Smooth muscle cell of the brain vasculature (primary cell): ENCODE measurements at regions not wholly inside any gene's neighbourhood (a gene's known extent, or its start where the extent isn't known, plus 50 kb on each side); places are given as distances from the start of the nearest gene placed in this dataset.

Source experiments
- DNase-seq: peaks from one replicate; pipeline ENCODE4 v3.0.0-alpha.2; 2012; ENCODE audit warnings: low read depth, low spot score

DNA sequence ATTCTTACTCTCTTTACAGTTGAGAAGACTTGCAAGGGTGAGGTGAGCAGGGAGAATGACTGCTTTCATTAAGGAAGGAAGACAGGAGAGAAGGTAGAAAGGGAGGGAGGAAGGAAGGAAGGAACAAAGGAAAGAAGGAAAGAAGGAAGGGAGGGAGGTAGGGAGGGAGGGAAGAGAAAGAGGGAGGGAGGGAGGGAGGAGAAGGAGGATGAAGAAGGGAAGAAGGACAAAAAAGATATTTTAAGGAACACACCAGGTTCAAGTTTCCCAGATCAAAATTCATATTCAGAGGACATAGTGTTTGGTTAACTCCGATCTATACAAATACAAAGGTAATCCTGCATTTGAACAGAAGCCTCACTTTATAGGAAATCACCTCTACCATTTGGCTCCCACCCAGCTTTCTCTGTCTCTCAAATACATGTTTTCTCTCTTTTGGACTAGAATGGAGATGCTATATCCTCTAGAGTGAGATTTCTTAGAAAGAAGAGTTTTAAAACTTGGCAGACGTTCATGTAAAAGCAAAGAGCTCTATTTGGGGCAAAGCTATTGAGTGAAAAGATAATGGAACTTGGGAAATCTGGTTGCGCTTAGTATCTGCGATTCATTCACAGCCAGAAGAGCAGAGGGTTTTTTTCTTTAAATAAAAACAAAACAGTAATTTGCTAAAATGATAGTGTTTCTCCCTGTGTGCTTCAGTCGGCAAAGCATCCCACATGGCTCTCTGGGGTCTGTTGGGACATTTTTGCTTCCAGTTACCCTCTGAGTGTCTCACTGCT, 261.9 kb upstream of the LYZL1 start:
- DNase-seq = no peak

GRCh38 chr10:29028486-29028885, 260.4 kb upstream of the LYZL1 start:
- DNase-seq = no peak

GRCh38 chr10:29030900-29031299, 258.0 kb upstream of the LYZL1 start:
- DNase-seq = no peak

DNA sequence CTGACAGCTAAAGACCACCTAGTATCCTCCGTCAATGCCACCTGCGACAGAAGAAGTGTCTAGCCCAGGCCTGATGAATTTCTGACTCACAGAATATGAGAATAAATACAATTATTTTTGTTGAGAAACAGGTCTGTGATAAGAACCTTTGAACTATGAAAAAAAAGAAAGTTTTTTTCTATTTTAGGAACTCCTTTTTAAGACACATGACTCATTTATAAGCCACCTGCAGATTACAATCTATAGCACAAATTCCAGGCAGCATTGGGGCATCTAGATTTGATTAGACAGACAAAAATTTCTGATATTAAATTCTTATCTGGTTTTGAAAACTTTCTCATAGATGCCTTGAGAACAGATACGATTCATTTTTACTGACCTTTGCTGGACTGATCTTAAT, 256.7 kb upstream of the LYZL1 start:
- DNase-seq = no peak

DNA sequence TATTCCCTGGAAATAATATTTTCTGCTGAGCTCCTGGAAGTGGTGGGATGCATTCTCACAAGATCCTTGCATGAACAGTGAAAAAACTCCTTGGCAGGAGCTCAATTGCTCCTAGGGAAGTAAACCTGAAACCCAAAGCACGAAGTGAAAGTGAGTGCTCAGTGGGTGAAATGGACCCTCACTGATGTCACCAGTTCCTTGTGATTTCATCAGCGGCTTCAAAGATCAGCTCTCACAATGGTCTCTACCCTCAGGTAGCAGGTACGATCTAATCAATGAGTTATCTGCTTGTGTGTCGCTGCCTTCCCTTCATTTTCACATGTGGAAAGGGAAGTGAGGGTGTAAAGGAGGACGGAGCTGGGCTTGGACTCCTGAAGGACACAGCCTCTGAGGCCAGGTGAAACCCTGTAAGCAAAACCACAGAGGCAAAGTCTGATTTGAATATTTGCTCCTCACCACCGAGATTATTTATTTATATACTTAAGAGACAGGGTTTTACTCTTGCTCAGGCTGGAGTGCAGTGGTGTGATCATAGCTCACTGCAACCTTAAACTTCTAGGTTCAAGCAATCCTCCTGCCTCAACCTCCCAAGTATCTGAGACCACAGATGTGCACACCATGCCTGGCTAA, 255.4 kb upstream of the LYZL1 start:
- no peak for DNase-seq

- no peak for DNase-seq
Observed at GRCh38 chr10:29034592-29034991, 254.3 kb upstream of the LYZL1 start.

GRCh38 chr10:29035721-29036120, 253.1 kb upstream of the LYZL1 start:
- DNase-seq = no peak

- DNase-seq = no peak
Observed at GRCh38 chr10:29037348-29038113, 251.3 kb upstream of the LYZL1 start.

DNA sequence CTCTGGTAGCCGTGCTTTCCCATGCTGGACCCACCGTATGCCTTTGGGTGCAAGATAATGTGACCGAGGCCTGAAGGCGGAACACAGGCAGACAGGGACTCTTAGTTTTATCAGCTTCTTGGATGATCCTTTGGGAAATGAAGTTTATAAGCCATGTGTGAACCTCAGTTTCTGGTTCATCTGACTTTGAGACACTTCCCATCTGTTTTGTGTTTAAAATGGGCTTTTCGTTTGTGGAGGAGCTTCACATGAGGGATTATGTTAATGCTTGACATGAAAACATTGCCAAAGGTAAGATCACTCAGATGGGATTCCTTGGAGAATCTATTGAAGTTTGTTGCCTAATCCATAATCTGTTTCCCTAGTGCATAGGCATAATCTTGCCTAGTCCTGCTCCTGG, 249.8 kb upstream of the LYZL1 start:
- DNase-seq = no peak

DNA sequence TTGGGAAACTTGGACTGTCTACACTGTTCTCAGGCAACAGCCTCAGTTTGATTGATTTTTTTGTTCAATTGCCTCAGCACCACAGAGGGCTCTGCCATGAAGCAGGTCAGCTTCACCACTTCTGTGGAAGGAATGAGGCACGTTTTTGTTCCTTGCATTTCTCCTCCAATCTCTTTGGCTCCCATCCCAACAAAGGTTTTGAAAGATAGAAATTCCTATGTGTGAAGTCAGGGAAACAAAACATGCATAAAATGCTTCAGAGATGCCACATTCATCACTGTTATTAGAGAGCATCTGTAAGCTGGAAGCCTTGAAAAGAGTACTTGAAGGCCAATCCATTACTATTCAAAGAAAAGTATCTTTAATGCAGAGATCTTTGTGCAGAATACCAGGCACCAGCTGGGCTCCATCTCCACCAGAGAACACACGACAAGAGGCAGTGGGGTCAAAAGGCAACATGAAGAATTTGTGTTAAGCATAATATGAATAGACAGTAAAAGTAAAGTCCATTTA, 249.1 kb upstream of the LYZL1 start:
- no peak for DNase-seq

DNA sequence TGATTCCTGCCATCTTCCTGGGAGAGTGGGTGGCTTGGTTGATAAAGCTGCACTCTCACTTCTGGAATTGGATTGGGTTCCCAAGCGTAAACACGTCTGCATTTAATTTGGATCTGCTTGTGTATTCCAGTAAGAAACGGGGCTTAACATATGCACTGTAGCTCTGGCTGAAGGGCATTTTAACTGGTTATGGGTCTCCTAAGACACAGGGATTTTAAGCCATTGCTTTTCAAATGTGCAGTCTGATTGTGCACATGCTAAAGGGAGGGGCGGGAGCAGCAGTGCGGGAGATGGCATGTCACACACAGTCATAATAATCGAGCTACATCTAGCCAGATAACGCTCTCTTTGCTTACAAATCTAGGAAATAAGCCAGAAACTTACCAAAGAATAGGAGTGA, 247.3 kb upstream of the LYZL1 start:
- no peak for DNase-seq

DNA sequence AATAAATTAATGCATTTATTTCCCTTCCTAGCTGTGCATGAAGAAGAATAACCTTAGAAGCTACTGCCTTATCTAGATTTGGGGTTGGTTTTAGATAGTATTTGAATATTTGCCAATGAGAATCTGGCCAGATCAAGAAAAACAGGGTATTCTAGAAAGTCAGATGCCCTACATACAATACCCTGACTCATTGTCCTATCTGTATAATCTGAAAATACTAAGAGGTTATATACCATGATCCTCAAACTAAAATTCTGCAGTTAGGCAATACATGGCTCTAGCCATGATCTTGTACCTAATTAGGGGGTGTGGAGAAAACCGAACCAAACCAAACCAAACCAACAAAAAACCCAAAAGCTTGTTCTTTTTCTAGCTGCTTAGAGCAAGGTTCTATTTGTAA, 240.4 kb upstream of the LYZL1 start:
- no peak for DNase-seq

DNA sequence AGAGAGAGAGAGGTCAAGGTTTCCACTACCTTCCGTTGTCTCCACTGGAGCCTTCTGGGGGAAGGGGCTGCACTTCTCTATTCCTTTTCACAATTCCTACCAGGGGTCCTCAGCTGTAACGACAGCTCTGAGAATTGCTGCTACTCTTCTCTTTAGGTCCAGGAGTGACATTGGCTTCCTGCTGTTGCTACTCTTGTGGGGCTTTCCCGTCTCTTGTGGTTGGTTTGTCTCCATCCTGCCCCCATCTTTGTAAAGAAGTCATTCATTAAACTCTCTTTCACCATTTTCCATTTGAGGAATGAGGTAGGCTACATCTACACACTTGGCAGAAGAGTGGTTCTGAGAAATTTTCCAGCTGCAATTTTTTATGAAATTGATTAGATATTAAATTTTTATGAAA, 238.8 kb upstream of the LYZL1 start:
- no peak for DNase-seq

DNA sequence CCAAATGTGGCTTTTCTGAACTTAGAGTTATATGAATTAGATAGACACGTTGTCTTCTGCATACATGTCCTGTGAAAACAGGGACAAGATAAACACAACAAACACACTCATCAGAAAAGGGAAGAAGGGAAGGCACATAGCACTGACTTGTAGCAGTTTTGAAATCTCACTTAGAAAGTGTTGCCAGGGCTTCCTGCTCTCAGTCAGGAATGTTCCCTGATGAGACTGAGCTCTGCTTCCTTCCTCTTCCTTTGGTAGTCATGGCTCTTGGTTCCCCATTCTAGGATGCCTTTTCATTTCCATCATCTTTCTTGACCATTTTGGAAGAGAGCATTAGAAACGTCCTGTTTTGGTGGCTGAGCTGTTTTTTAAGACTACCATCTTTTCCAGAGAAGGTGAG, 233.8 kb upstream of the LYZL1 start:
- no peak for DNase-seq

GRCh38 chr10:29056729-29057128, 232.1 kb upstream of the LYZL1 start:
- DNase-seq = no peak

DNA sequence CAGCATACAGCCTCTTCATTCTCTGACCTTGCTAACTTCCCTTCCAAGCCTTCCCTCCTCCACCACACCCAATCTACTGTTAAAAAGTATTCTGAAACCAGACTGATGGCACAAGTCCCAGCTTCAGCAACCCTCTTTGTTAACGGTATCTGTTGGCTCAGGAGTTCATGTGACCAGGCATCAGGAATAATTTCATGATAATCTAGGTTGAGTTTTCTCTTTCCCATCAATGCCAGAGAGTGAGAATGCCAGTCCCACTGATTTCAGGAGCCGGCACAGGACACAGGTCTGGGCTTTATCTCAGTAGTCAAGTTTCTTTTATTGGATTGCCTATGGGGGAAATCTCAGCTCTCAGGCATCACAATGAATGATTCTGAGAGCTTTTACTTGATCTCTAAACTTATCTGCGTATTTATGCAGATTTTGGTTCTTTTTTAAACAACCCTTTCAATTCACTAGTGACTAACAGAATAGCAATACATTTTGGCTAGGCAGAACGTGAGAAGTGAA, 231.0 kb upstream of the LYZL1 start:
- no peak for DNase-seq

DNA sequence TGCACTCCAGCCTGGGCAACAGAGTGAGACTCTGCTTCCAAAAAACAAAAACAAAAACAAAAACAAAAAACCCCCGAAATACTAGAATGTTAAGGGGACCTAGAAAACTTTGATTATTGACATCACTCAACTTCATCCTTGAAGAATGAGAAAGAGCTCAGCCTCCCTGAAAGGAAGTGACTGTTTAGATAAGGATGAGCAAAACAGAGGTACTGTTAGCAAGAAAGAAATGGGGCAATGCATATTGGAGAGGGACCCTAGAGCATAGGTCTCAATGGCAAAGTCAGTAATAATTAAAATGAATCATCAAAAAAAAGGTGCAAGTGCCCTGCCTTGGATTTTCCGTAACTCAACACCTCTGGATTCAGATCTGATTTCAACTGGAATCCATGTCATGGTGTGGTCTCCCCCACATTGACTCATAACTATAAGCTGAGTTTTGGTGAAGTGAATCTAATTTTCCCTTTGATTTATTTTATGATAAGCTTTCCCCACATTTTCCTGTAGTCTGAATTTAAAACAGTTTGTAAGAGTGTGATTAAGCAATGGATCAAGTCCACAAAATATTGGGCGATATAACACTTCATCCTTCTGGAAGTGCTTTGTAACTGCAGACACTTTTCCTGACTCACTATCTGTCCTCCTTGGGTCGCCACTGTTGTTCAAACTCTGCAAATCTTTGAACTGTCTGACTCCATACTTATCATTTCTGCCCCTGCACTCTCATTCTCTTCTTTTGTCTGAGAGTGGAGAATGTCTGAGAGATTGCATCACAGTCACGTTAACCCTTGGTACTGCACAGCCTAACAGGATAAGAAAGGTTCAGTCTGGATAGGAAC, 224.8 kb upstream of the LYZL1 start:
- DNase-seq = no peak

GRCh38 chr10:29064680-29065079, 224.2 kb upstream of the LYZL1 start:
- DNase-seq = no peak

DNA sequence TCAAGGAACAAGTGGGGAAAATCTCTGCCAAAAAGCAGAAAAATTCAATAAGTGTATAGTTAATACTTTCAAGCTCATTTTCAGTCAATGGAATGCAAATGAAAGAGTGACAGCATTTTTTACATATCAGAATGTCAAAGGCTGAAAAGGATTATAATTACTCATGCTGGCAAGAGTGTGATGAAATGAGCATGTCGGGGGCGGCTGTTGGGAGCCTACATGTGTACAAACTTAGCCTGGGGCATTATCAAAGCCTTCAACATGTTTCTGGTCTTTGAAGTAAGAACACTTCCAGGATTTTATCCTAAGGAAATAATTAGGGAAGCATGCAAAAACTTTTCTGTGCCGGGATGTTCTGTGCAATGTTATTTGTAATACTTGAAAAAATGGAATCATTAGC, 221.7 kb upstream of the LYZL1 start:
- no peak for DNase-seq

- DNase-seq = no peak
Observed at GRCh38 chr10:29067628-29068027, 221.2 kb upstream of the LYZL1 start.

GRCh38 chr10:29068302-29068701, 220.6 kb upstream of the LYZL1 start:
- DNase-seq = no peak
